GM23338 (cell line): ENCODE measurements at regions not wholly inside any gene's neighbourhood (a gene's known extent, or its start where the extent isn't known, plus 50 kb on each side); places are given as distances from the start of the nearest gene placed in this dataset.

Experiments
- ATAC-seq: fragments of 200-7000 bp; cut with Tn5 transposase; 3 replicates; pipeline ENCODE4 v1.9.1; 2020
- DNase-seq: peaks from one replicate; pipeline ENCODE4 v3.0.0-alpha.2; 2015; ENCODE audit warnings: low spot score
- H2AFZ ChIP-seq: fragments of 200-600 bp; sonication (generic); 2 replicates; pipeline ENCODE4 v1.8.0; 2016; ENCODE audit warnings: antibody characterized with exemption, mild to moderate bottlenecking, moderate library complexity
- H3F3A ChIP-seq: fragments of 200-600 bp; sonication (generic); replicated peaks from 2 replicates; pipeline ENCODE4 v1.8.0; 2017; ENCODE audit warnings: antibody characterized with exemption, mixed run types, low read depth
- H3K27ac ChIP-seq: fragments of 200-600 bp; sonication (generic); 2 replicates; pipeline ENCODE4 v1.6.1; 2016; ENCODE audit warnings: low read depth
- H3K27me3 ChIP-seq: fragments of 200-600 bp; sonication (generic); 2 replicates; pipeline ENCODE4 v1.8.0; 2016; ENCODE audit warnings: mild to moderate bottlenecking, mixed run types, moderate library complexity; ENCODE audit not compliant: insufficient read depth
- H3K36me3 ChIP-seq: fragments of 200-600 bp; sonication (generic); 2 replicates; pipeline ENCODE4 v1.8.0; 2016; ENCODE audit warnings: mild to moderate bottlenecking; ENCODE audit not compliant: insufficient read depth
- H3K4me1 ChIP-seq: fragments of 200-600 bp; sonication (generic); 2 replicates; pipeline ENCODE4 v1.8.0; 2016; ENCODE audit warnings: mild to moderate bottlenecking, moderate library complexity; ENCODE audit not compliant: insufficient read depth
- H3K4me2 ChIP-seq: fragments of 200-600 bp; sonication (generic); 2 replicates; pipeline ENCODE4 v1.7.1; 2017; ENCODE audit warnings: mixed run types
- H3K4me3 ChIP-seq: fragments of 200-600 bp; sonication (generic); 2 replicates; pipeline ENCODE4 v1.6.1; 2016; ENCODE audit warnings: mixed run types
- H3K79me2 ChIP-seq: fragments of 200-600 bp; sonication (generic); replicated peaks from 2 replicates; pipeline ENCODE4 v1.8.0; 2017; ENCODE audit warnings: mild to moderate bottlenecking; ENCODE audit not compliant: insufficient read depth
- H3K9me2 ChIP-seq: fragments of 200-600 bp; sonication (generic); 2 replicates; pipeline ENCODE4 v1.8.0; 2017; ENCODE audit not compliant: insufficient read depth
- H4K20me1 ChIP-seq: fragments of 200-600 bp; sonication (generic); replicated peaks from 2 replicates; pipeline ENCODE4 v1.8.0; 2017; ENCODE audit warnings: mild to moderate bottlenecking; ENCODE audit not compliant: insufficient read depth
- H3K27ac Mint-ChIP-seq: 2 replicates; pipeline ENCODE4 v1.8.0; 2020; ENCODE audit warnings: inconsistent platforms, mild to moderate bottlenecking, moderate library complexity, mixed read lengths
- H3K27me3 Mint-ChIP-seq: 3 replicates; pipeline ENCODE4 v1.8.0; 2022; ENCODE audit warnings: low read depth, mild to moderate bottlenecking, moderate library complexity, mixed read lengths, inconsistent platforms; ENCODE audit not compliant: insufficient read depth, poor library complexity
- H3K36me3 Mint-ChIP-seq: 3 replicates; pipeline ENCODE4 v1.8.0; 2021; ENCODE audit warnings: low read depth, mild to moderate bottlenecking, inconsistent platforms, moderate library complexity, mixed read lengths
- H3K4me1 Mint-ChIP-seq: 3 replicates; pipeline ENCODE4 v1.8.0; 2020; ENCODE audit warnings: mild to moderate bottlenecking, inconsistent platforms, mixed read lengths
- H3K4me3 Mint-ChIP-seq: 3 replicates; pipeline ENCODE4 v1.8.0; 2021; ENCODE audit warnings: moderate library complexity, mild to moderate bottlenecking, inconsistent platforms, mixed read lengths
- H3K9me3 Mint-ChIP-seq: 3 replicates; pipeline ENCODE4 v1.8.0; 2020; ENCODE audit warnings: moderate library complexity, mild to moderate bottlenecking, inconsistent platforms, mixed read lengths
- CREB1 ChIP-seq: fragments of 250-450 bp; sonication (Bioruptor Pico); IDR thresholded peaks from 2 replicates; pipeline ENCODE4 v1.5.0; 2020; ENCODE audit warnings: low read depth, mild to moderate bottlenecking, moderate library complexity
- CTCF ChIP-seq, 2 experiments: fragments of 200-600 bp in 1 of 2; sonication (generic) in 1 of 2; conservative IDR thresholded peaks; 2 replicates each; pipeline versions ENCODE4 v1.5.1 to v1.6.1; 2016 to 2017; ENCODE audit warnings: antibody characterized with exemption in 2 of 2, low read depth in 2 of 2, mild to moderate bottlenecking in 2 of 2, moderate library complexity in 1 of 2
- ETS1 ChIP-seq: IDR thresholded peaks from 2 replicates; pipeline ENCODE4 v1.6.1; 2016; ENCODE audit warnings: antibody characterized with exemption
- EZH2 ChIP-seq: fragments of 200-600 bp; sonication (generic); IDR thresholded peaks from one replicate; pipeline ENCODE4 v1.8.0; 2017; ENCODE audit warnings: antibody characterized with exemption, mild to moderate bottlenecking, low read depth; ENCODE audit not compliant: unreplicated experiment
- EZH2phosphoT487 ChIP-seq: fragments of 200-600 bp; sonication (generic); IDR thresholded peaks from one replicate; pipeline ENCODE4 v1.8.1; 2018; ENCODE audit warnings: antibody characterized with exemption; ENCODE audit not compliant: unreplicated experiment
- JUNB ChIP-seq: IDR thresholded peaks from one replicate; pipeline ENCODE4 v1.6.1; 2016; ENCODE audit warnings: antibody characterized with exemption; ENCODE audit not compliant: unreplicated experiment
- ZNF114 ChIP-seq: fragments of 250-450 bp; sonication (Bioruptor Pico); IDR thresholded peaks from 2 replicates; pipeline ENCODE4 v1.5.0; 2020; ENCODE audit warnings: mild to moderate bottlenecking, moderate library complexity
- ZNF462 ChIP-seq: fragments of 250-450 bp; sonication (Bioruptor Pico); IDR thresholded peaks from 2 replicates; pipeline ENCODE4 v1.5.0; 2020; ENCODE audit warnings: mild to moderate bottlenecking, moderate library complexity

GRCh38 chr2:228377533-228377932 is 196.0 kb upstream of the SPHKAP start (continued):
- TF ChIP-seq ZNF462 (CRISPR knock-in tag) (no peak), ZNF114 (no peak), CREB1 (no peak), EZH2 (no peak)

- no peaks in the 10 kb centered on the region for H3K79me2 ChIP-seq
- H3K27ac Mint-ChIP-seq, result no peak overlapping the region
- no peaks in the 10 kb centered on the region for H4K20me1 ChIP-seq
- no peaks in the 10 kb centered on the region for H3K4me1 ChIP-seq
- H3F3A ChIP-seq, result no peaks in the 10 kb centered on the region
- peaks cover 1% of the 10 kb centered on the region for H3K27me3 Mint-ChIP-seq
- DNase-seq, result no peak
- no peak for ATAC-seq
- no peaks in the 10 kb centered on the region for H3K36me3 ChIP-seq
- no peaks in the 10 kb centered on the region; the same call in 2 of the 3 replicates for H3K9me3 Mint-ChIP-seq
- no peak overlapping the region for H3K4me2 ChIP-seq
- H3K36me3 Mint-ChIP-seq, result no peaks in the 10 kb centered on the region
- H2AFZ ChIP-seq, result no peak overlapping the region
- H3K27me3 ChIP-seq, result no peaks in the 10 kb centered on the region
- no peak overlapping the region for H3K27ac ChIP-seq
- H3K4me1 Mint-ChIP-seq, result no peaks in the 10 kb centered on the region
- H3K4me3 ChIP-seq, result no peak overlapping the region
- no peak overlapping the region for H3K4me3 Mint-ChIP-seq
- H3K9me2 ChIP-seq, result peaks cover 7% of the 10 kb centered on the region; the same call in 1 of the 2 replicates
- TF ChIP-seq ETS1 (no peak), EZH2phosphoT487 (no peak), JUNB (no peak), CTCF (conservative IDR thresholded peaks at IDR 0.05; ENCODE audit: low read depth in 2 of 2) (no peak)
Observed at GRCh38 chr2:228374741-228375140, 193.3 kb upstream of the SPHKAP start.
